ENCODE measurements at regions not wholly inside any gene's neighbourhood (a gene's known extent, or its start where the extent isn't known, plus 50 kb on each side); places are given as distances from the start of the nearest gene placed in this dataset.
"Not testable (repeated sequence)": the region's sequence is repeated elsewhere in the genome, so short reads cannot be mapped to it uniquely, and the experiment has no call there.

DNA sequence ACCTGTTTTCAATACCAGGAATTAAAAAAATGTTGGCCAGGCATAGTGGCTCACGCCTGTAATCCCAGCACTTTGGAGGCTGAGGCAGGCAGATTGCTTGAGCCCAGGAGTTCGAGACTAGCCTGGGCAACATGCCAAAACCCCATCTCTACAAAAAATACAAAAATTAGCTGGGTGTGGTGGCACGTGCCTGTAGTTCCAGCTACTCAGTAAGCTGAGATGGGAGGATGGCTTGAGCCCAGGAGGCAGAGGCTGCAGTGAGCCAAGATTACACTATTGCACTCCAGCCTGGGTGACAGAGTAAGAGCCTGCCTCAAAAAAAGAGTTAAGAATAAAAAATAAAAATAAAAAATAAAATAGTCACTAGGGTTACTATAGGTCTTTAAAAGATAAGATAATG, 60.6 kb upstream of the FOXI2 start:
- not testable (repeated sequence) for TF ChIP-seq POLR2A (IDR thresholded peaks at IDR 0.05)
- TF ChIP-seq, protein P1, sequence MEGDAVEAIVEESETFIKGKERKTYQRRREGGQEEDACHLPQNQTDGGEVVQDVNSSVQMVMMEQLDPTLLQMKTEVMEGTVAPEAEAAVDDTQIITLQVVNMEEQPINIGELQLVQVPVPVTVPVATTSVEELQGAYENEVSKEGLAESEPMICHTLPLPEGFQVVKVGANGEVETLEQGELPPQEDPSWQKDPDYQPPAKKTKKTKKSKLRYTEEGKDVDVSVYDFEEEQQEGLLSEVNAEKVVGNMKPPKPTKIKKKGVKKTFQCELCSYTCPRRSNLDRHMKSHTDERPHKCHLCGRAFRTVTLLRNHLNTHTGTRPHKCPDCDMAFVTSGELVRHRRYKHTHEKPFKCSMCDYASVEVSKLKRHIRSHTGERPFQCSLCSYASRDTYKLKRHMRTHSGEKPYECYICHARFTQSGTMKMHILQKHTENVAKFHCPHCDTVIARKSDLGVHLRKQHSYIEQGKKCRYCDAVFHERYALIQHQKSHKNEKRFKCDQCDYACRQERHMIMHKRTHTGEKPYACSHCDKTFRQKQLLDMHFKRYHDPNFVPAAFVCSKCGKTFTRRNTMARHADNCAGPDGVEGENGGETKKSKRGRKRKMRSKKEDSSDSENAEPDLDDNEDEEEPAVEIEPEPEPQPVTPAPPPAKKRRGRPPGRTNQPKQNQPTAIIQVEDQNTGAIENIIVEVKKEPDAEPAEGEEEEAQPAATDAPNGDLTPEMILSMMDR (IDR thresholded peaks at IDR 0.05) = not testable (repeated sequence)

Data from transverse colon (tissue), 3 donors.